HG03354 (cell line): ENCODE measurements at regions not wholly inside any gene's neighbourhood (a gene's known extent, or its start where the extent isn't known, plus 50 kb on each side); places are given as distances from the start of the nearest gene placed in this dataset.
"Not testable (repeated sequence)": the region's sequence is repeated elsewhere in the genome, so short reads cannot be mapped to it uniquely, and the experiment has no call there.

Experiments
- ATAC-seq: cut with Tn5 transposase; IDR thresholded peaks from one replicate; pipeline ENCODE4 v1.9.1; 2021; ENCODE audit warnings: mild to moderate bottlenecking; ENCODE audit not compliant: unreplicated experiment, poor library complexity, severe bottlenecking

DNA sequence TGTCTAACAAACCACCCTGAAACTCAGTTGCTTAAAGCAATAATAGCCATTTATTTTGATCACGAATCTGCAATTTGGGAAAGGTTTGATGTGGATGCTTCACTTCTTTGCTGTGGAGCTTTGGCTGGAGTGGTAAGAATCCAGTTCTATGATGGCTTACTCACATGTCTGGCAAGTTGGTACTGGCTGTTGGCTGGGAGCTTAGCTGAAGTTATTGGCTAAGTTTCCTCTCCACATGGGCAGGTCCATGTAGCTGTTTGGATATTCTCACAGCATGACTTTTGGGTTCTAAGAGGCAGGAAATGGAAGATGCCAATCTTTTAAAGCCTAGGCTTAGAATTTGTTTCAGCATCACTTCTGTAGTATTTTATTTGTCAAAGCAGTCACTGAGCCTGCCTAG is 277.6 kb upstream of the NRP1 start:
- no peak for ATAC-seq

- ATAC-seq: no peak
Measured at GRCh38 chr10:33611423-33611822, 277.0 kb upstream of the NRP1 start.

GRCh38 chr10:33609546-33609945 is 275.1 kb upstream of the NRP1 start:
- ATAC-seq: no peak

DNA sequence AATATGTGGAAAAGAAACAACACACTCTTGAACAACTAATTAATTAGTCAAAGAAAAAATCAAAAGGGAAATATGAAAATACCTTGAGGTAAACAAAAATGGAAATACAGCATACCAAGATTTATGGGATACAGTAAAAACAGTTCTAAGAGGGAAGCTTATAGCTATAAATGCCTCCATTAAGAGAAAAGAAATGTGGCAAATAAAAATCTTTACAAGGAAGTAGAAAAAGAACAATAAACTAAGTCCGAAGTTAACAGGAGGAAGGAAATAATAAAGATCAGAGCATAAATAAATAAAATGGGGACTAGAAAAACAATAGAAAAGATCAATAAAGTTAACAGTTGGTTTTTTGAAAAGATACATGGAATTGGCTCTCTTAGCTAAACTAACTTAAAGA is 267.8 kb upstream of the NRP1 start:
- ATAC-seq: no peak

DNA sequence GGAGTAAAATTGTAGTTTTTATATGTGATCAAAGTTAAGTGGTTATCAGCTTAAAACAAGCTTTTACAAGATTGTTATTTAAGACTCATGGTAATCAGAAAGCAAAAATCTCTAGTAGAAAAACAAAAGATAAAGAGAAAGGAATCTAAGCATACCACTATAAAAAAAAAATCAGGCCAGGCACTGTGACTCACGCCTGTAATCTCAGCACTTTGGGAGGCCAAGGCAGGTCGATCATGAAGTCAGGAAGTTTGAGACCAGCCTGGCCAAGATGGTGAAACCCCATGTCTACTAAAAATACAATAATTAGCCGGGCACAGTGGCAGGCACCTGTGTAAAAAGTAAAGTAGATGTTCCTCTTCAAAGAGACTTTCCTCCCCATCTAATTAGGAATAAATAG is 265.9 kb upstream of the NRP1 start:
- ATAC-seq: no peak

DNA sequence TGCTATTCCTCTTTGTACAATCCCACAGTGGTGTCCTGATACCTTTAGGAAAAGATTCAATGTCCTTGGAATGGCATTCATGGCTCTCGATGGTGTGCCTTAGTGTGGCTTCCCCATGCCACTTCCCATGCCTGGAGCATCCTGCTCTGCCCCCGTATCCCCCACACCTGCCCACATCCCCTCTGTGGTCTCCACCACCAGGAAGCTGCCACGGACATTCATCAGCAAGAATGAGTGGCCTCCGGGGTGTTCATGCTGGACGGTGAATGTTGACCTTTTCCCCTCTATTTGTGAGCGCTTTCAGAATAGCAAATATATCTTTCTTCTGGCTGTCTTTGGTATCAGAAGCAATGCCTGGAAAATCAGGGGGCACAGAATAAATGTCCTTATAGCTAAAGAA is 262.0 kb upstream of the NRP1 start:
- ATAC-seq: no peak

- ATAC-seq: no peak
Measured at GRCh38 chr10:33594475-33594874, 260.0 kb upstream of the NRP1 start.

GRCh38 chr10:33588974-33589600 is 254.6 kb upstream of the NRP1 start:
- no peak for ATAC-seq

DNA sequence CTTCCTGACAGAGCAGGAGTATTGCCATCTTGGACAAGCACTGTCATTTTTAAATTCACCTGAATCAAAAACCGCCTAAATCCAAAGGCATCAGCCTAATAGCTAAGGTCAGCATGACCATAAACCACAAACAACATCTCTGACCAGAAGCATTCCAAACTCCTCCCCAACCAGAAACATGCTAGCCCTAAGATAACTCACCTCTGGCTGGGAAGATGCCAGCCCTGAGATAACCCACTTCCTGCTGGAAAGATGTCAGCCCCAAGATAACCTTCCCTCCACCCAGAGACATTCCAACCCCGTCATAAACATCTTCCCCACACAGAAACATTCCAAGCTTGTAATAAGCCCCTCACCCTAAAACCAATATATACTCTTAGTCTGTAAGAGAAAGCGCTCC is 250.1 kb upstream of the NRP1 start:
- ATAC-seq: not testable (repeated sequence)

GRCh38 chr10:33579996-33580395 is 245.5 kb upstream of the NRP1 start:
- no peak for ATAC-seq

- ATAC-seq: no peak
Measured at GRCh38 chr10:33573606-33574005, 239.1 kb upstream of the NRP1 start.

DNA sequence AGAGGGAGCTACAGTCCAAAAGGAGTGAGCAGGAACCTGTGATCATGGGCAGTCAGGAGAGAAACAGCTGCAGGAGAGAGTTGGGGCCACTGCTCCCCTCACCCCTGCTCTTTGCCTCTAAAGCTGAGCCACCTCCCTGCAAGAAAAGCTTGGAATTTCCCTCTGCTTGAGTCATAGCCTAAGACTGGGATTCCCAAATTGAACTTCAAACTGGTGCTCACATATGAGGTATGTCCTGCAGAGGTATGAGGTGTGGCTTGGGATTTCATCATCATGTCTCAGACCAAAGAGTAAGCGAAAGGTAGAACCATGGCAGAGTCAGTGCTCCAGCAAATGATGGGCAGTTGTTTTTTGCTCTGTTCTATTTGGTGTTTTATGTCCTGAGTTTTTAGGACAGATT is 237.1 kb upstream of the NRP1 start:
- ATAC-seq: no peak

DNA sequence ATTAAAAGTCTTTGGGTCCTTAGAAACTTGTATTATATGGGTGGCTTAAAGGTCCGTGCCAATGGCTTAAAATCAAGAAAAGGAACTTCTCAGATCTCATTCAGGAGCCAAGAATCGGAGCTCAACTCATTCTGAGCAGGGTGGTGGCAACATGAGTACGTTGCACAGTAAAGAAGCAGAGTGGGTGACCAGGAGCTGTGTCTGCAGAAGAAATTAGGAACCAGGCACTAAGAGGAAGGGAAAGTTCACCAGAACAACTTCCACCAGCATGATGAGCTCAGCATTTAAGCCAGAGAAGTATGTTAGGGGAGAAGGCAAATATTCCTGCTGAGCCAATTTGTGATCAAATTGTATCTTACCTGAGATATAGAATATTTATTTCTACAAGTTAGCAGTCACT is 236.0 kb upstream of the NRP1 start:
- ATAC-seq: no peak

DNA sequence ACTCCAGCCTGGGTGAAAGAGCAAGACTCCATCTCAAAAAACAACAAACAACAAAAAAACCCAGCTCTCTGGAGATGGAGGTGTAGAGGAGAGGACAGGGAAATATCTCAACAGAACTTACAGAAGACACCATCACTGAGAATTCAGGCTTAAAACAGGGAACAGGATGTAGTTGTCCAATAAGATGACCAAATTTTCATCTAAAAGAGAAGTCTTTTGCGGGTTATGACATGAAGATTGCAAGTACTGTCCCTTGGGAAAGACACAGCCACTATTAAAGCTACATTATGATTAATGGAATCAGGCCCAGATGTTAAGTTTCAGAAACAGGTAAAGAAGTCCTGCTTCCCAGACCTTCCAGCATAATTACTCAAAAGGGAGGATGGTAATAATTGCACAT is 235.2 kb upstream of the NRP1 start:
- ATAC-seq: no peak

GRCh38 chr10:33566426-33566825 is 232.0 kb upstream of the NRP1 start:
- ATAC-seq: no peak

GRCh38 chr10:33566001-33566400 is 231.5 kb upstream of the NRP1 start:
- ATAC-seq: no peak

GRCh38 chr10:33565231-33565630 is 230.8 kb upstream of the NRP1 start:
- ATAC-seq: no peak

DNA sequence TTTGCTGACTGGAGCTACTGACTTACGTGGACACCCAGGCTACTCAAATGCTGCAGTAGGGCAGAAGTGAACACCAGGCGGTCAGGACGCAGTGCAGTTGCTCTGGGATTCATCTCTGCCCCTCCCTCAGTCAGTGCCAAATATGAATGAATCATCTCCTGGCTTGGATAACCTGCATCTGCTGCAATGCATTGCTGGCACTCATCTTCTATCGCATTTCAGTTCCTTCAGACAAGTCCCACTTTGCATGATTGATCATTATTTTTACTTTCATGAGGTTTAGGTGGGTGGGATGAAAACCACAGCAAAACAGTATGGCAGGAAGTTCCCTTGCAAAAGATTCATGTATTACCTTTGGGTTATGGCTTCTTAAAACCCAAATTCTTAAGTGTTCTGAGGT is 224.6 kb upstream of the NRP1 start:
- ATAC-seq: no peak

GRCh38 chr10:33557313-33557712 is 222.8 kb upstream of the NRP1 start:
- ATAC-seq: no peak

DNA sequence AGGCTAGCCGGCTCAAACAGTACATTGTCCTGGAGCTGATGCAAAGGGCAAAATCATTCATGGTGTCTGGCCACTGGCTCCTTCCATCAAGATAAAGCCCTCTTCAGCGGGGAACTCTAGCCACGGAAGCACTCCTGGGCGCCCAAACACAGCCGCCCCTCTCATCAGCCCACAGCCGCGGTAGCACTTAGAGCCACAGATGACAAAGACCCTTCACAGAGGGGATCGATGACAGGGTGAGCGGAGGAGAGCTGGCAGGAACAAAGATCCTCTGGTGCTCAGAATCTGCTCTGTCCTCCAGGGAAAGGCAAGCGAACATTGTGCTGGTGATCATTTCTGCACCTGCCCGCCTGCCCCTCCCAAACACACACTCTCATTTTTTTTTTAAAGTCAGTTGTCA is 222.2 kb upstream of the NRP1 start:
- ATAC-seq: no peak

- no peak for ATAC-seq
Measured at GRCh38 chr10:33556103-33556502, 221.6 kb upstream of the NRP1 start.
